GM18868 (cell line): ENCODE measurements at regions not wholly inside any gene's neighbourhood (a gene's known extent, or its start where the extent isn't known, plus 50 kb on each side); places are given as distances from the start of the nearest gene placed in this dataset.

Experiments
- ATAC-seq: cut with Tn5 transposase; IDR thresholded peaks from one replicate; pipeline ENCODE4 v1.9.1; 2021; ENCODE audit warnings: mild to moderate bottlenecking, moderate library complexity; ENCODE audit not compliant: unreplicated experiment

DNA sequence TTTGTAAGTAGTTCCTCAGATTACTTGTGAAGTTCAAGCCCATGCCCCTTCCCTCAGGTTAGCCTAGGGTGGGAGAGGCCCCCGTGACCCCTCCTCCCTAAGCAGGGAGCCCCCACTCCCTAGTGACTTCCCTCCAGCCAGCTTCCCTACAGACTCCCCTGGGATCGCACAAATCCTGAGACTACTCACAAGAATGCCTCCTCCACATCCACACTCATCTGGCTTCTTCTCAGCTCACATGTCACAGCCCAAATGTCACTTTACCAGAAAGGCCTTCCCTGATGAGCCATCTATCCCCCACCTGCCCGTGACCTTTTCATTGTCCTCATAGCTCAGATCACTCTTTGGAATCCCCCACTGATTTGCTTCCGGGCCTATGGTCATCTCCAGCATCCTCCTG, 96.7 kb upstream of the ARAP3 start:
- no peak for ATAC-seq

DNA sequence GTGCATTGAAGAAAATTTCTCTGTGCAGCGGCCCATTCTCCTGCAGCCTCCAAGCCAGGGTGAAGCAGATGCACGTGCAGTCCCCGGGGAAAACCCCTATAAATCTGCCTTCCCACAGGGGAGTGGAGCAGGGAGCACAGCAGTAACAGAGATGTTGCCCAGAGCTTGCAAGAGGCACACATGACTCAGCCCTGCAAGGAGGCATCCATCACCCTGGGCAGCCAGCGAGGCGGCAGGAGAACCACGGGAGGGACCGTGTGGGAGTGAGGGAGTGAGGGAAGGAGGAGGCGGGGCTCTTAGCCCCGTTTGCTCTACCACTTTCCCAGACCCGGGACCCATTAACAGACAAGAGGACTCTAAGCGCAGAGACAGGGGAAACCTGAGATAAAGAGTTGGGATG, 96.2 kb upstream of the ARAP3 start:
- ATAC-seq: no peak

DNA sequence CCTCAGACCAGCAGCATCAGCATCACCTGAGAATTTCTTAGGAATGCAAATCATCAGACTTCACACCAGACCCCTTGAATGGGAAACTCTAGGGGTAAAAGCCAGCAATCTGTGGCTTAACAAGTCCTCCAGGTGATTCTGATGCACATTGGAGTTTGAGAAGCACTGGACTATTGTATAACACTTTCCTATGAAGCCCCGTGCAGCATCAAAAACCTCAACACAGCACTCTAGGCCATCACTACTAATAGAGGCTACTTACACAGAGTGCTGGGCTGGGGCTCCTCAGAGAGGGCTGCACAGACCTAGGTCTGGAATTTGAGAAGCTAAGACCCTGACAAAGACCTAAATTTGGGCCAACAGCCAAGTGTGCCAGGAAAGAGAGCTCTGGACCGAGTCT, 95.7 kb upstream of the ARAP3 start:
- no peak for ATAC-seq

DNA sequence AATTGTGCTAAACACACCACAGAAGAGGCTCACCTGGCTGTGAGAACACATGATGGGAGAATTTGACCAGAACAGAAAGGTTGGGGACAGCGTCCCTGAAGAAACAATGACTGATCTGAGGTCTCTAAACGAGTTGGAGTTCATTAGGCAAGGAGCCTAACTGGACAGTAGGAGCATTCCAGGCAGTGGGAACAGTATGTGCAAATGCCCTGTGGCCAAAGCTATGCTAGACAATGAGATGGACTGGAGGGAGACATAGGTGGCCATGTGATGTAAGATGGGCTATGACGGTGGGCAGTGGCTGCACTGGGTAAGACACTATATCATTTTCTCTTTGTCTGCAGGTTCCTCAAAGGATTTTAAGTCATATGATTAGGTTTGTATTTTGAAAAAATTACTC, 95.1 kb upstream of the ARAP3 start:
- no peak for ATAC-seq

DNA sequence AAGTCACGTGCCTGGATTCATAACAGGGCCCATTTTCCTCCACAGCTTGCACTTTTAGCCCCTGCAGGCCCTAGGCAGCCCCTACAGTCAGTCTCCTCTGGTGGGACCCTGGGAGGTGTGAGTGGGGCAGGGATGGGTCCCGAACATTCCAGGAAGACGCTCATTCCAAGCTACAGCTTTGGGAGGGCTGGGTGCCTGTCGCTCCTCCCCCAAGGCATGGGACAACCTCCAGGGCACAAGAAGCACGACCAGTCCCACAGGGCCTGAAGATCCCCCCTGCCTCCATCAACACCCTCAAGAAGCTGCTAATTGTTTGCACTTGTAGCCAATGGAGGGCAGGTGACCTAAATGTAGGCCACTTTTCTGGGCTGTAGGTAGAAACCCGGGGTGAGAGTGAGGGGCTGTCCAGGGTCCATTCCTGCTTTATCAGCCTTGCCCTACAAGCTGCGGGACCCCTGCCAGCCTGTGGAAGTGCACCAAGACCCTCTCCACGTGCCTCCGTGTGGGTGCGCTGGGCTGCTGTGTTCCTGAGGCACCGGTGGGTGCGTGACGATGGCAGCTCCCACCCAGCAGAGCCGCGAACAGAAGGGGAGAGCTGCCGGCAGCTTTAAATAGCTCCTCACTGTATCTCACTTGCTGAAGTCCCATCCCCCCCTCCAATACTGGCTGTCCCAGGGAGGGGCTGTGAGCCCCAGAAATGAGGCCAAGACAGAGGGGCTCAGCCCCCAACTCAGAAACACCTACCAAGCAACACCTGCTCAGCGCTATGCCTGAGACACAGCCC, 91.9 kb upstream of the ARAP3 start:
- no peak for ATAC-seq

DNA sequence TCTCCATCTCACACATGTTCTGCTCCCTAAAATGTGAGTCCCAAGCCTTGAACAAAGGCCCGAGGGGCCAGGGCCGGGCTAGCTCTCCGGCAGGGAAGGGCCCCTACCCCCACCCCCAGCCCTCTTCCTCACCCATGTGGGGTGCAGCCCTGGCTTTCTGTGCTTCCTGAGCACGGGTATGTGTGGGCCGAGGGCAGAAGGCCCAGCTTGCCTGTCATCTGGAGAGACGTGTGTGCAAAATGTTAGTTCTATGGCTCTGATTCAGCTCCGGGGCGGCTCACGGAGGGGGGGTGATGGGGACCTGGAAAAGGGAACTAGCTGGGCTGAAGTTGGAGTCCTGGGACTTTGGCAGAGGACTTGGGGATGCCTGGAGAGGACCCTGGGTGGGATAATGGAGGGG, 90.3 kb upstream of the ARAP3 start:
- no peak for ATAC-seq

DNA sequence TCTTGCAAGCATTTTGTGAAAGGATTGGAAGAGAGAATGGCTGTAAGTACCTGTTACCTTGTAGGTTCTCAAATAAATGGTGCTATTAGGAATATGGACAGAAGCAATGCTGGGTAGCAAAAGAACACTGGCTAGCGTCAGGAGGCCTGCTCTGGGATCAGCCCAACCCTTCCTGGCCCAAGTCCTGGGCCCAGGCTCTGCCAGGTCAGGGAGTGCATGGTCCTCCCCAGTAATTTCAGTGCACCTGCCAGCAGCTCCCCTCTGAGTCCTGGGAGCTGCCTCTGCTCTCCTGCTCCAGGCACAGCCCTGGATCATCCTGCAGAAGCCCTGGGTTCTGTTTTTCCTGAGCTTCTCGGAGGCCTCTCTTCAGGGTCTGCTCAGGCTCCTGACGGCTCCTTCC, 89.5 kb upstream of the ARAP3 start:
- no peak for ATAC-seq

DNA sequence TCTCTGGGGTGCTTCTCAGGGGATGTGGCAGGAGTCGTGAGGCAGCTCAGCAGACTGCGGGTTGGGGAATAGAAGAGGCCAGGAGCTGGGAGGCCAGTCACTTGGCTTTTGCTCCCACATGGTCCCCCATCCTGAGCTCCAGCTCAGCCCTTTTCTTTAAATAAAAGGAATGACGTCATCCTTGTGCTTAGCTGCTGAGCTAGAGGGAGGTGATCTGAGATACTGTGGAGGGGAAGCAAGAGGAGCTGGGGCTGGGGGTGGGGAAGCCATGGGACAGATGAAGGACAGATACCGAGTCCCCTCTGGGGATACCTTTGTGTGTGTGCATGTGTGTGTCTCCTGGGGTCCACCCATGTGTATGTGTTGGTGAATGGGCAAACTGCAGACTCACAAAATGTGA, 89.0 kb upstream of the ARAP3 start:
- ATAC-seq: no peak

DNA sequence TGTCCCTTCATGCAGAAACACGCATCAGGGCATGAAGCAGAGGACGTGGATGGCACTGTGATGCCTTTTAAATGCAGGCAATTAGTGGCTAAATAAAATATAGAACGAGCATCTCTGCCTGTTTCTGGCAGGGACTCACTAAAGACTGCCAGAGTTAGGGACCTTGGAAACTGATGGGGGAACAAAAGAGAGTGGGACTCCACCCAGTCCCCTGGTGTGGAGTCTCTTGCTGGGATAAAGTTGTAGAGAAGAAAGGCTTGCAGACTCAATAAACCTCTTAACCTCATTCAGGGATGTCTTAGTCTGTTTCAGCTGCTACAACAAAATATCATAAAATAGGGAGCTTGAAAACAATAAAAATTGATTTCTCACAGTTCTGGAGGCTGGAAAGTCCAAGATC, 87.6 kb upstream of the ARAP3 start:
- ATAC-seq: no peak

DNA sequence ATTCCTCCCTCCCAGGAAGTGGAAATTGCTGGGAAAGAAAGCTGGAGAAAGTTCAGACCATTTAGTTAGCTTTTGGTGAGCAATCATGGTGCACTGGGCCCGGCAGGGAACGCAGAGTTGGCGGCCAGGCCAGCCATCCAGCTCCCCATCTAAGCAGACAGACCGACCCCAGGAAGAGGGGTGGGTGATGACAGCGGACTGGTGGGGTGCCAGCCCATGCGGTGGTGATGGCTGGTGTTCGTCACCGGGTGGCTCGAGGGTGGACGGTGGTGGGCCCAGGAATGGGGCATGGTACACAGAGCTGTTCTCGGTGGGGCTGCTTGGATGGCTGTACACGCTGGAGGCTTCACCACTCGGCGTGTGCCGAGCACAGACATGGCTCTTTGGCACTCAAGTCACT, 85.6 kb upstream of the ARAP3 start:
- ATAC-seq: no peak

DNA sequence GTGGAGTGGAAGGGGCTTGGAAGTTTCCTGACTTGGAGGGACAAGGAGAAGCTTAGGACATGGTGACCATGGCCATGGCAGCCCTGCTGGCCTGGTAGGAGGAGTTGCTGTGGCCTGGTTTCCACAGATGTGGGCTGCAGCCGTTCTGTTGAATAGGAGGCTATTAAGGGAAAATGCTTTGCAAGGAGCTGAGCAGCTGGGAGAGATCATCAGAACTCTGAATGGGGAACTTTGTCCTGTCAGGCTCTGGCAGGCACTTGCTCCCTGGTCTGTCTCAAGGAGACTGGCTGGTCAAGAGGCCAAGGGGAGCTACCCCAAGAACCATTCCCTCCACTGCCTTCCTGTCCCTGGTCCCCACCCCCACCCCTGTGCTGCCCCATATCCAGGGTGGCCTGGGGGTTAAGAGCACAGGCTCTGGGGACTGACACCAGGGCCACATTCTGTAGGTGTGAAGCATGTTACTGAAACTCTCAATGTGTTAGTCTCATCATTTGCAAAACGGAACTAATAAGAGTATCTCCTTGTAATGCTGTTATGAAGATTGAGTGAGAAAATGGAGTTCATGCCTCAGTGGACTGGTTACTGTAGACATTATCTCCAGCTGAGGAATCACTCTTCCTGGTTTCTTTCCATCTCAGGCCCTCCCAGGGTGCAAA, 84.0 kb upstream of the ARAP3 start:
- no peak for ATAC-seq

DNA sequence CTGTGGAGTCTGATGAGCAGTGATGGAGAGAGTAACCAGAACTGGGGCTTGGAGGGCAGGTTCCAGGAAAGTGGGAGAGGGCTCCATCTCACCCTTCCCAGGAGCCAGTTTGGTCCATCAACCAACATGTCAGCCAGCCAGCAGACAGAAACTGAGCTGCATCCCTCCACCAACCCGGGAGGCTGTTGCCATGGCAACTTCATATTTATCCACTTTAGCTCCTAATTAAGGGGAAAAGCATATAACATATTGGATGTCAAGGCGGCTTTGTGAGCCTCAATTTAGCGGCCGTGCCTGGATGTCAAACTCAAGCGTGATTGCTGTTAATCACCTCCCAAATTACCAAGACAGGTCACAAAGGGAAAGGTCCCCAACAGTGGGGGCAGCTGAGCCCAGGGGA, 81.5 kb upstream of the ARAP3 start:
- ATAC-seq: no peak

DNA sequence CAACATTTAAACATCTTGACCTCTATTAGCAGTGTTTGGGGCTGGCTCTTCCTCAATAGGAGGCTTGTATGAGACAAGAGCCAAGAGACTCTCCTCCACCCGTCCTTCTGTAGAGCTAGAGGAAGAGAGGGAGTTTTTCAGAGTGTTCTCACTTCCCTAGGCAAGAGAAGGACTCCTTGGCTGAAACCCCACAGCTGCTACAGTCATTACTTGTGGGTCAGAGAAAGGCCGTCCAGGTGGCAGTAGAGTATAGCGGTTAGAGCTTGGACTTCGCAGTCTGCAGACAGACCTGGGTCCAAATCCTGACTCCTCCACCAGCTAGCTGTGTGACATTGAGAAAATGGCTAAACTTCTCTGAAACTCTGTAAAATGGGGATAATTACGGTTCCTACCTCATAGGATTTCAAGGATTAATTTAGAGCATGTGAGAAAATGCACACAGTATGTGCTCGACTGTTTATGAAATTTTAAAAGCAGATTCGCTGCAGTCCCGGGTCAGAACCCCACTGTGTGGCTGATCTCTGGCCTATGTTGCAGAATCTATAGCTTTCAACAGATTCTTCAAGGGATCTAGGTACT, 80.8 kb upstream of the ARAP3 start:
- peak; percentile 89 for ATAC-seq

DNA sequence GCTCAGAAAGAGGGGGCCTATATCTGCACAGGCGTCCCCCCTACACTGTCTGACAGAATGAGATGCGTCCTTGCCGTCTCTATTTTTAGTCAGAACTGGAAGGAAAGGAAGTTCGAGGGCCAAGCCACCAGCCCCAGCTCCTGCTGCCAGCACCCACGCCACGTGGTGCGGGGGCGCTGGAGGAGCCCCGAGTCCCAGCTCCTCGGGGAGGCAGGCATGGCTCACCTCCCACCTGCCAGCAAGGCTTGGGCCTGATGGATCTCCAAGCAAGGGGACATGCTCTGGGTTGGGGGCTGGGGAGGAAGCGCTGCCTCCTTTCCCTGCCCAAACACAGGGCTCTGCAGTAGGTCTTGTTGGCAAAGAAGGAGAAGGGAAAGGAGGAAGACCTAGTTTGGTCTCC, 80.3 kb upstream of the ARAP3 start:
- ATAC-seq: no peak

DNA sequence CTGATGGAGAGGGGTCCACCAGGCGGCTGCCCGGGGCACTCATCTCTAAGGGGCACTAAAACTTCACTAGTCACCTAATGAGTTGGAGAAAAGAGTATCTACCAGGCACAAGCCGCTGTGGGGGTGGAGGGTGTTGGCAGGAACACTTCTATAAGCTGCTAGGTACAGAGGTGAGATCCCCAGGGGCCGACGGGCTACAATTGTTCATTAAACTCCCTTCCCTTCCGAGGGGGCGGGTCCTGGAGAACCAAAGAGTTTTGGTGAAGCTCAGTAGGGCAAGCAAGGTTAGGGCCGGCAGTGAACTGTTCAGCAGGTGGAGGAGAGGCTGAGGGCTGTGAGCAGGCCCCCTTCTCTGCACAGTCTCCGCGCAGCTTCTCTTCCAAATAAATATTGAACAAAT, 78.7 kb upstream of the ARAP3 start:
- ATAC-seq: no peak

DNA sequence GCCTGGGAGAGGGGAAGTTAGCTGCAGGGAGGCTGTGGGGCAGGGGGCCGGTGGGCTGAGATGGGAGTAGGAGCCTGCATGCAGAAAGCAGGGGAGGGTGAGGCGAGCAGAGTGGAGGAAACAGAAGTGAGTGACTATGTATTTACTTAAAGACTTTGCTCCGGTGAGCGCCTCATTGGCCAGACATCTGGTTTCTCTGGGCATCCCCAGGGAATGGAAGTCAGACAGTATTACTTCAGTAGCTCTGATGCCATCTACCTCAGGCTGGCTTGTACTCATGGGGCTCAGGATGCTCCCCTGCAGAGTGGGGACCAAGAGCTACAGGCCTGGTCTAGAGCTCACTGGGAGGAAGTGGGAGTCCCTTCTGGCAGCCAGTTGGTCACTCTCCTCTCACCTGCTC, 78.2 kb upstream of the ARAP3 start:
- peak; percentile 38 for ATAC-seq

DNA sequence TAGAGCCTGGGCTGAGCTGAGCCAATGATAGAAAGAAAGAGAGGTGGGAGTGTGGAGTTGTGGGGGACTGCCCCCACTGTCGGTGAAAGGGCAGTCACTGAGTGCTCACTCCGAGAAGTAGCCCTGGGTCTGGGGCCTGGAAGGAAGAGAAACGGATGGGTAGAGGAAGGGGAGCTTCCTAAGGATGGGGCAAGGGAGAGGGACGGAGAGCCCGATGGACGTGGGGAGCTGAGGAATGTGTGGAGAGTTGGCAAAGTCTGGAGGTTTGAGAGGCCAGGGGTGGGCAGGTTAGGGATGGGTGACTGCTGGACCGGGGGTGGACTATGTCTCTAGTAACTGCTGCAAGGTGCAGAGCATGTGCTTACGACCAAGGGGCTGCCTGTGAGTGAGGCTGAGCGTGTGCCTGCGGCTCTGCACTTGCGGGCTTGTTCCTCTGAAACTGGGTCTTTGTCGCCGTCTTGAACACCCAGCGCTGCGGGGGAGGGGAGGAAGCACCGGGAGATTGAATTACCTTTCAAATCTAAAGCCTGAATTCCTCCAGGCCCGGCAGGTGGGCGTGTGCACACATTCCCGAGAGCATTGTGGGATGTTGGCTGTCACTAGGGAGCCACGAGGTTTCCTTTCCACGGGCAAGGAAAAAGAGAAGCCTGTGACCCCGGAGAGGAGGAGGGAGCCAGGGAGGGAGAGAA, 76.4 kb upstream of the ARAP3 start:
- ATAC-seq: no peak

DNA sequence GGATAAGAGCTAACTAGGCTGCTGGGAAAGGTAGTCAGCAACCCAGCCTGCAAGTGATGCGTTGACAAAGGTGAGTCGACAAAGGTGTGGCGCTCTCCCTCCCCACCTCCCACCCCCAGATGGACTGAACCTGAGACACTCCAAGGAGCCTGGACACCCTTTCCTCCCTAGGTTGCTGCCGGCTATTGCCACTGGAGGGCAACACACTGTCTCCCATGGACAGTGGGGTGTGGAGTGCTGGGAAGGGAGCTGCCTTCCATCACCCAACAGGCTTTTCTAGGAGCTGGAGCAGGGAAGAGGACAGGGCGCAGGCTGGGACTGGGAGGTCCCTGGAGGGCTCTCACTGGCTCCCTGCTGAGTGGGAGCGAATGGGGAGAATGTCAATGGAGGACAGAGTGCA, 75.4 kb upstream of the ARAP3 start:
- ATAC-seq: no peak

DNA sequence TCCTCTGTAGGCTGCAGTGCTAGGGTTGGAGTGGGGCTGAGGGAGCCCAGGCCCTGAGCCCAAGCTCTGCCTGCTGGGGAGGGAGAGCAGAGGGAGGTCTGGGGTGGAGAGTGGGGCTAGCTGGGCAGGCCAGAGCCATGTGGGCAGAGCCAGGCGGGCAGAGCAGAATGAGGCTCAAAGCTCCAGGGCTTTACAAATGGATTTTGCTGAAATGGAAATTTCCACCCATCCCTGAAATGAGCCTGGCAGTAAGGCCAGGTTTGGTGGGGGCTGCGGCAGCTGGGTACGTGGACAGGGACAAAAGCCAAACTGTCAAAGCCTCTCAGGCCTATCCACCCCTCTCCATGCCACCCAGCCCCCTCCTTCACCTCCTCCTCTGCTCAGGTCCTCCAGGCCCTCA, 74.2 kb upstream of the ARAP3 start:
- ATAC-seq: no peak

DNA sequence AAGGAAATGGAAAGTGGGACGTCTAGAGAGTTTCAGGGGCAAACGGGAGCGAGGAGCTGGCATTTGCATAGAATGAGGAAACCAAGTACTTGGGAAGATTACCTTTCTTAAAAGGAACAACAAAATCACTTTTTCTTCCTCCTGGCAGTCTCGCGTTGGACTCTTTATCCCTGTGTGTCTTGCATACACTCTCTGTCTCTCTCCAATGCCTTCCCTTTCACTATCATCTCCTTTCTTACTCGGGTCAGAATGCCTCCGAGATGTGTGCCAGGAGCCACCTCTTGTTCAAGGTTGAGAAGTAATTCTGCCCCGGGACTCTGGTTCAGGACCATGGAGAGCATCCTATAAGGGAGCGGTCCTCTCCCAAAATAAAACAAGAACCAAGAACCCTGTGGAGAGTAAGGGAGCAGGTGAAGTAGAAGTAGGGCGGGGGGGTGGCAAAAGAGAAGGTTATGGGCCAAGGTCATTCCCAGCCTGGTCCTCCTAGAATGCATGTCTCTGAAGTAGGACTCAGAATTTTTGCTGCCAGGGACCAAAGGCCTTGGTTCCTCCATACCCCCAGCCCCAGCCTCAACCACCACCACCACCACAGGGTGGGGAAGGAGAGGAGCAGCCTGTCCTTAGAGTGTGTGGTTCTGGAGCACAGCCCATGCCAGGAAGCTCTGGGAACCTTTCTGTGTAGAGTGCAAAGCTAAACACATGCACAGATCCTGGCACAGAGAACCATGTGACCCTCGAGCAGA, 72.1 kb upstream of the ARAP3 start:
- no peak for ATAC-seq
